NCI-H82 (cell line): ENCODE measurements at regions not wholly inside any gene's neighbourhood (a gene's known extent, or its start where the extent isn't known, plus 50 kb on each side); places are given as distances from the start of the nearest gene placed in this dataset.
"Not testable (repeated sequence)": the region's sequence is repeated elsewhere in the genome, so short reads cannot be mapped to it uniquely, and the experiment has no call there.

Experiments used
- DNase-seq: peaks from one replicate; lab custom pipeline; 2025; lab: John Stamatoyannopoulos, UW

- peak; percentile 53 for DNase-seq
Observed at GRCh38 chr2:184004289-184004947, 593.9 kb upstream of the ZNF804A start.

- DNase-seq = peak; percentile 92
Observed at GRCh38 chr2:184004948-184005672, 593.2 kb upstream of the ZNF804A start.

GRCh38 chr2:184006998-184007397 is 591.3 kb upstream of the ZNF804A start:
- DNase-seq = peak; percentile 17

GRCh38 chr2:184026961-184027360 is 571.4 kb upstream of the ZNF804A start:
- no peak for DNase-seq

GRCh38 chr2:184030245-184030644 is 568.1 kb upstream of the ZNF804A start:
- no peak for DNase-seq

- peak; percentile 63 for DNase-seq
Observed at GRCh38 chr2:184030989-184031388, 567.3 kb upstream of the ZNF804A start.

- peak; percentile 14 for DNase-seq
Observed at GRCh38 chr2:184031402-184032147, 566.8 kb upstream of the ZNF804A start.

GRCh38 chr2:184032983-184033382 is 565.3 kb upstream of the ZNF804A start:
- DNase-seq = no peak

- peak; percentile 12 for DNase-seq
Observed at GRCh38 chr2:184037273-184037672, 561.1 kb upstream of the ZNF804A start.

- peak; percentile 16 for DNase-seq
Observed at GRCh38 chr2:184039493-184039892, 558.8 kb upstream of the ZNF804A start.

GRCh38 chr2:184040230-184040629 is 558.1 kb upstream of the ZNF804A start:
- no peak for DNase-seq

GRCh38 chr2:184041077-184041476 is 557.3 kb upstream of the ZNF804A start:
- DNase-seq = no peak

- DNase-seq = no peak
Observed at GRCh38 chr2:184041777-184042176, 556.6 kb upstream of the ZNF804A start.

- no peak for DNase-seq
Observed at GRCh38 chr2:184047536-184047935, 550.8 kb upstream of the ZNF804A start.

GRCh38 chr2:184049566-184049965 is 548.8 kb upstream of the ZNF804A start:
- DNase-seq = no peak

GRCh38 chr2:184053326-184053725 is 545.0 kb upstream of the ZNF804A start:
- DNase-seq = no peak

- DNase-seq = not testable (repeated sequence)
Observed at GRCh38 chr2:184054419-184054818, 543.9 kb upstream of the ZNF804A start.

- DNase-seq = no peak
Observed at GRCh38 chr2:184057910-184058309, 540.4 kb upstream of the ZNF804A start.

- DNase-seq = not testable (repeated sequence)
Observed at GRCh38 chr2:184060268-184060667, 538.1 kb upstream of the ZNF804A start.

GRCh38 chr2:184067502-184067901 is 530.8 kb upstream of the ZNF804A start:
- DNase-seq = no peak

- DNase-seq = no peak
Observed at GRCh38 chr2:184072470-184072869, 525.9 kb upstream of the ZNF804A start.

GRCh38 chr2:184078496-184078895 is 519.8 kb upstream of the ZNF804A start:
- DNase-seq = no peak

- DNase-seq = no peak
Observed at GRCh38 chr2:184091456-184091855, 506.9 kb upstream of the ZNF804A start.
